GM12892 (cell line): ENCODE measurements at regions not wholly inside any gene's neighbourhood (a gene's known extent, or its start where the extent isn't known, plus 50 kb on each side); places are given as distances from the start of the nearest gene placed in this dataset.

Experiments
- DNase-seq: peaks from one replicate; pipeline ENCODE4 v3.0.0; 2011; ENCODE audit not compliant: insufficient read length
- FAIRE-seq: peaks from 2 replicates; lab custom pipeline; 2011; peaks lifted over from hg19 to GRCh38; lab: Jason Lieb, UNC
- POLR2A ChIP-seq: IDR thresholded peaks from 2 replicates; pipeline ENCODE4 v1.6.1; 2011; ENCODE audit warnings: low read depth, low read length, control low read depth
- POLR2AphosphoS5 ChIP-seq: IDR thresholded peaks from 2 replicates; pipeline ENCODE4 v1.6.1; 2011; ENCODE audit warnings: low read depth, low read length, control low read depth
- TAF1 ChIP-seq: IDR thresholded peaks from 2 replicates; pipeline ENCODE4 v1.6.1; 2011; ENCODE audit warnings: low read depth, mild to moderate bottlenecking, control low read depth, low read length, borderline replicate concordance

GRCh38 chr17:77664097-77664729, 294.3 kb upstream of the TNRC6C start:
- TF ChIP-seq POLR2AphosphoS5 = no peak
- no peak for TF ChIP-seq POLR2A
- no peak for TF ChIP-seq TAF1
- FAIRE-seq = no peak
- no peak for DNase-seq

GRCh38 chr17:77665833-77666232, 292.7 kb upstream of the TNRC6C start:
- FAIRE-seq = no peak
- TF ChIP-seq POLR2A (no peak), TAF1 (no peak), POLR2AphosphoS5 (no peak)
- DNase-seq = no peak

- no peak for TF ChIP-seq POLR2A
- TF ChIP-seq TAF1 = no peak
- FAIRE-seq = no peak
- no peak for DNase-seq
Observed at GRCh38 chr17:77666462-77666861, 292.0 kb upstream of the TNRC6C start.

- FAIRE-seq = no peak
- TF ChIP-seq POLR2A = peak; percentile 46; the same call in 1 of the 2 replicates
- TF ChIP-seq POLR2AphosphoS5 = no peak
- TF ChIP-seq TAF1 = no peak
- no peak for DNase-seq
Observed at GRCh38 chr17:77666881-77667395, 291.6 kb upstream of the TNRC6C start.

GRCh38 chr17:77667478-77667877, 291.0 kb upstream of the TNRC6C start:
- no peak for DNase-seq
- TF ChIP-seq TAF1 (no peak), POLR2AphosphoS5 (no peak), POLR2A (no peak)
- FAIRE-seq = no peak

- FAIRE-seq = no peak
Observed at GRCh38 chr17:77668518-77668917, 290.0 kb upstream of the TNRC6C start.

GRCh38 chr17:77670173-77670572, 288.3 kb upstream of the TNRC6C start:
- TF ChIP-seq POLR2A = no peak
- TF ChIP-seq POLR2AphosphoS5 = no peak
- no peak for TF ChIP-seq TAF1
- DNase-seq = no peak
- no peak for FAIRE-seq

More at GRCh38 chr17:77668518-77668917, 290.0 kb upstream of the TNRC6C start:
- TF ChIP-seq TAF1 = no peak
- no peak for TF ChIP-seq POLR2A
- TF ChIP-seq POLR2AphosphoS5 = no peak
- DNase-seq = no peak

GRCh38 chr17:77674358-77674757, 284.1 kb upstream of the TNRC6C start:
- TF ChIP-seq TAF1 (no peak), POLR2AphosphoS5 (no peak), POLR2A (no peak)
- DNase-seq (no peak), FAIRE-seq (no peak)

GRCh38 chr17:77675411-77675810, 283.1 kb upstream of the TNRC6C start:
- FAIRE-seq (no peak), DNase-seq (no peak)
- no peak for TF ChIP-seq POLR2A
- no peak for TF ChIP-seq TAF1
- TF ChIP-seq POLR2AphosphoS5 = no peak

- FAIRE-seq = no peak
- no peak for DNase-seq
- no peak for TF ChIP-seq TAF1
- no peak for TF ChIP-seq POLR2A
- TF ChIP-seq POLR2AphosphoS5 = no peak
Observed at GRCh38 chr17:77675816-77676215, 282.7 kb upstream of the TNRC6C start.

- no peak for DNase-seq
- no peak for TF ChIP-seq TAF1
- TF ChIP-seq POLR2AphosphoS5 = no peak
- no peak for TF ChIP-seq POLR2A
- no peak for FAIRE-seq
Observed at GRCh38 chr17:77676237-77676661, 282.3 kb upstream of the TNRC6C start.

- TF ChIP-seq TAF1 = no peak
- no peak for TF ChIP-seq POLR2A
- TF ChIP-seq POLR2AphosphoS5 = no peak
- FAIRE-seq = no peak
- DNase-seq = no peak
Observed at GRCh38 chr17:77677211-77677610, 281.3 kb upstream of the TNRC6C start.

- TF ChIP-seq TAF1 (no peak), POLR2A (no peak), POLR2AphosphoS5 (no peak)
- DNase-seq = no peak
- FAIRE-seq = no peak
Observed at GRCh38 chr17:77677630-77678029, 280.9 kb upstream of the TNRC6C start.
